HG02852 (cell line): ENCODE measurements at regions not wholly inside any gene's neighbourhood (a gene's known extent, or its start where the extent isn't known, plus 50 kb on each side); places are given as distances from the start of the nearest gene placed in this dataset.
"Not testable (repeated sequence)": the region's sequence is repeated elsewhere in the genome, so short reads cannot be mapped to it uniquely, and the experiment has no call there.

Source experiments
- ATAC-seq: cut with Tn5 transposase; IDR thresholded peaks from one replicate; pipeline ENCODE4 v1.9.1; 2021; ENCODE audit warnings: mild to moderate bottlenecking, moderate library complexity; ENCODE audit not compliant: unreplicated experiment

DNA sequence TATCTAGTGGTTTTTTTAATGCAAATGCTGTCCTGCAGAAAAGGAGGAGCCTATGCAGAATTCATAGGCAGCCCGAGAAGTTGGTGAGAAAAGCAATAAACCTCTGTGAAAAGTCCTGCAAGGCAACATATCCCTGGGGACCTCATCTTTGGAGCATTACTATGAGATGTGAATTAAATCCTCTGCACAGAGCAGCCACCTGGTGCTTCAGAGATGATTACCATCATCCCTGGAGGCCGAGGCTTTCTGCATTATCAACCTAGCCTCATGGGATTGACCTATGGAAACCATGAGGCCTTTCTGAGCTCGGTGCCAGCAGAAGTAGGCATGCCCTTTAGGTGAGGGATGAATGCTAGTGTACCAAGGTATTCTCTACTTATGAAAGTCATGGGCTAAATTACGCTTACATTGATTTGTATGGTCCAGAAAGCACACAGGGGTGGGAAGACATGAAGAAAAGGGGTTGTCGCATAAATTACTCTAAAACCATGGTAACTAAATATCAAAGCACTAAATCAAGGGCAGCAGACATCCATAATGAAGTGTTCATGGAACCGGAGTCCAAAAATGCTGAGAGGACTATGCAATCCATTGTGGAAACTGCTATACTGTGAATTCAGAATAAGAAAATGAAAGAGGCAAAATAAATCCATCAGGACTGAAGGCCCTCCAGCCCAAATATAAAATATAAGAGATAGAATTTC lies 623.5 kb upstream of the DDX18 start:
- ATAC-seq = no peak

DNA sequence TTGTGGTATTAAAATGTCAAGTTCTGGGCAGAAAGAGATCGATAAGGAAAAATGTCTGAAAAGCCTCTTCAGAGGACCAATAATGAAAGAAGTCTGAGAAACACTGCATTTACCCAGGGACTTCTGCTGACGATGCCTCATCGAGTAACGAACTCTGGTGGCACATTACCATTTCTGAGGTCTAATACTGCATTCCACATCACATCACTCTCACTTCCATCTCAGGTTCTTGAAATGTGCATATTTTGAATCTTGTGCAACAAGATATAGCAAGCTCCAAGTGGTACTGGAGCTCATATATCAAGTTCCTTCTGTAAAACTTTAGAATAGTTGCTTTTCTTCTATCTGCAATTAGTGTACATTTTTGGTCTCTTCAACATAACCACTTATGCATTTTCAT lies 619.1 kb upstream of the DDX18 start:
- ATAC-seq = no peak

DNA sequence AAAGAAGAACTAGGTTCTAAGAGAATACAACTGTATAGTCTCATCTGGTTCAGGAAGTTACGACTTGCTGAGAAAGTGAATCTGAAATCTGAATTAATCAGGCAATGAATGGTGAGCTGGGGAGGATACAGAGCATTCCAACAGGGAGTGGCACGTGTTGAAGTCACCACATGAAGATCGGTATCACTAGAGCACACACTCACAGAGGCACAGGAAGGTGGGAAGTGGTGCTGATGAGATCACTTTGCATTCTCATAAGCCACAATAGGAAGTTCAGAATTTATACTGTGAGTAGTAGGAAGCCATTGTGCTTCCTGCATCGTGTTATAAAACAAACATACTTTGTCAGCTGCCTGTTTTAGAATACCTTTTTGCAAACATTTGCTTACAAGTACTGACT lies 615.0 kb upstream of the DDX18 start:
- ATAC-seq = no peak

DNA sequence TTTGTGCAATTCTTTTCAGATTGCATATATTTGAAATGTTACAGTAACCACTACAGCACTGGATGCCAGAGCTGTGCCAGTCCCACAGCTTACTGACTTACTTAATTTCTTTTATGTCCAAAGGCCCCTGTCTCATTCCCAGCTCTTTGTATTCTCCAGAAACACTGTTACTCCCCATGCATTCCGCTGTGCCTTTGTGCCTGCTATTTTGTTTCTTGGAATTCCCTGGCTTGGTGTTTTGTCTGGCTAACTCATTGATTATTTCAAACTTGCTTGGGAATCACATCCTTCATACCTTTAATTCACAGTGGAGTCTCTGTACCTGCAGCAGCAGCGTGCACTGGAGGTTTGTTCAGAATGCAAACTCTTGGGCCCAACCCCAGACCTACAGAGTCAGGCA lies 601.9 kb upstream of the DDX18 start:
- ATAC-seq = no peak

DNA sequence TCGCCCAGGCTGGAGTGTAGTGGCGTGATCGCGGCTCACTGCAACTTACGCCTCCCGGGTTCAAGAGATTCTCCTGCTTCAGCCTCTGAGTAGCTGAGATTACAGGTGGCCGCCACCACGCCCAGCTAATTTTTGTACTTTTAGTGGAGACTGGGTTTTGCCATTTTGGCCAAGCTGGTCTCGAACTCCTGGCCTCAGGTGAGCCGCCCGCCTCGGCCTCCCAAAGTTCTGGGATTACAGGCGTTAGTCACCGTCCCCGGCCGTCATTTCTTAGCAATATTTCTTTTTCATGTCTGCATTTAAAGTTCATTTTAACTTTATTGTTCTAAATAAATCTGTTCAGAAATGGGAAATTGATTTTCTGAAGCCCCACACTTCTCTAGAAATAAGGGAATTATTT lies 597.3 kb upstream of the DDX18 start:
- ATAC-seq = no peak

DNA sequence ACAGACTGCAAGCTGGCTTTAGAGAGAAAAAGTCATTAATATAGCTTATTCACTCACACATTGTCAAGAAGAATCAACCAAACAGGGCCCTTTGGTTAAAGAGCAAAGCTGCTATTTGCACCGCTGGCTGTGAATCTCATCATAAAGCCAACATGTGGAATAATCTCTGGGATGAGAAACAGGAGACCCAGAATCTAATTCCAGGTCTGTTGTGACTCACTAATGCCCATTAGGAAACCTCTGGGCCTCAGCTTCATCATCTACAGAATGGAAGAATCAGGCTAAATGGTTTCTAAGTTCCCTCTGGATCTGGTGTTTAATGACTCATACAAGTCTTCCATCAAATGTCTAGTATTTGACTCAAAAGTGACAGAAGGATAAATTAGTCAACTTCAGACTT lies 591.7 kb upstream of the DDX18 start:
- no peak for ATAC-seq

DNA sequence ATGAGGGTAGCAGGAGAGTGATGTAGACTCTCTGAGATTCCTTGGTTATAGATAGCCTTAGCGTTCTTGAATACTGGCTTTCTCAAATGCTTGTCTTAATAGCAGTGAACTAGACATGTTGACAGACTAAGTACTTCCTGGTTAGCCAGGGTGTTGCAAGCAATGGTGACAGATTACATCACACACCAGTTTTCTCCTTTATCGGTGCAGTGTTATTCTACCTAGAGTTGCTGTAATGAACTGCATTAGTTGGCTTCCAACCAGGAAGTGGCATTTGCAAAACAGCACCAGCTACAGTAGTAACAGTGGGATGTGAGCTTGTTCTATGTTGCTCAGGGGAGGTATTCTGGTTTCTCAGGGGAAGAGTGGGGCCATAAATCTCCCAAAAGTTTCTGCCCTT lies 582.2 kb upstream of the DDX18 start:
- no peak for ATAC-seq

DNA sequence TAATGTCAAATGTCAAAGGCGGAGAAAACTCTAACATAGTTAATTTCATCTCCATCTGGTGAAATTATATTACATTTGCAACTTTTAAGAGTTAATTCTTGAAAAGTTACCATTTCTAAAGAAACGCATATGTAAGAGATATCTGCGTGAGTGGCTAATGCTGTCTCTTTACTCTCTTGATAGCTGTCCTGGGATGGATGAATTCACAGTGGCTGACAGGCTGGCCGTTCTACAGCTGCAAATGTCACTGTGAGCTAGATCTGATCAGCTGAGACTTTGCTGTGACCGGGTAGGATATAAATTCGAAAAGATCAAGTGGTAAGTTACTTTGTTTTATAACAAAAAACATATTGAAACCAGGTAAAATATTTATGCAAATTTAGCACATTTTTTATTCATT lies 557.1 kb upstream of the DDX18 start:
- ATAC-seq = no peak

DNA sequence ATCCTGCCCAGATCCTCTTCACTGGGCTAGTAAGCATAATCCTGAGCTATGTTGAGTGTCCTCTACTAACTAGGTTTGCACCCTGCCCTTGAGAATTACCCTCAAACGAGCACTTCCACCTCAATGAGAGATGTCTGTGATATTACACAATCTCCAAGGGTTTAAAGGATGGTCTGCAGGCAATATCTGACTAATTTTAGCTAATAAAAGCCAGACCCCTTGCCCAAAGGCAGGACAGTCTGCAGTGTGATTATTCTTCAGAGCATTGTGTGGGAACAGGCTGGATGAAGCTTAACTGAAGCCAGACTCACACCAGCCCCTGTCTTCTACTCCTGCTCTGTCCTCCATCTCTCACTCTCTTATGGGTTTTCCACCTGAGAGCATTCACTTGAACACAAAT lies 544.9 kb upstream of the DDX18 start:
- ATAC-seq = no peak

DNA sequence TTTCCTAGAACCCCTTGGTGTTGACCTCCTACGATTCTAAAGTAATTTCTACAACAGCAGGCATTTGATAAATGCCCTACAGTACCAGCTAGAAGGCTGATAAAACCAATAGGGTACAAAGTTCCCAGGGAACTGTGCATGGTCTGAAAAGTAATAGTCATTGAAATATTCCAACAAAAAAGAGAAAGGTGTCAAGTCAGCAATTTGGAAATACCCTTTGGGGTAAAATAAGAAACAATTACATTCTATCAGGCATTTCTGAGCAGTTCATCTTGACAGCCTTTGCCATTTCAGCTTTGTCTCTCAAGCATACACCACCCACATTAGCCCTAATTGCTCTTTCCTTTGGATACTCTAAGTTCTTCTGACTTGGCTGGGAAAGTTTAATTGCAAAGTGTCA lies 542.9 kb upstream of the DDX18 start:
- no peak for ATAC-seq

DNA sequence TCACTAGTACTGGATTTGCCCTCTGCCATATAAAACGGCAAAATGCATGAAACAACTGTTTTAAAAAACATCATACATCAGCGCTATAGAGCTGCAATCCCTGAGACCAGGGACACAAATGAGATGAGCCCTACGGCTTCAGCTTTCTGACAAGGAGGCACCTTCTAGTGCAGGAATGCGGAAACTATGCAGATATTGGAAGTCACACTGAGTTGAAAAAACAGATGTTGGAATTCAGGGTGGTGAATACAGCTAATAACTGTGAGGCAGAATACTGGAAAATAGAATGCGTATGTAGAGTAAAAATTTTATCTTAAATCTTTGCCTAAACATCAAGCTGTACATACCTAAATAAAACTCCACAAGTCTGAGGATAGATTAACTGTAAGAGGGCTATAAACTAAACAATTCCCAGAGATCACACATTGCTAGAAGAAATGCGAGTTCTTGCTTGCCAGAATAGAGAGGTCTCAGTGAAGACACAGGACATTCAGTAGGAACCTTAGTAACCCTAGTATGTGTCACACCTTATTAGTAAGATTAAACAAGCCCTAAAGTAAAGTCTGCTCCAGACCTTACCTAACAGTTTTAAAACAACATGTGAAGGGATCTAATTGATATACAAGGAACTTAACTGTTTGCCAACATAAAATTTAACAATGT lies 541.4 kb upstream of the DDX18 start:
- no peak for ATAC-seq

DNA sequence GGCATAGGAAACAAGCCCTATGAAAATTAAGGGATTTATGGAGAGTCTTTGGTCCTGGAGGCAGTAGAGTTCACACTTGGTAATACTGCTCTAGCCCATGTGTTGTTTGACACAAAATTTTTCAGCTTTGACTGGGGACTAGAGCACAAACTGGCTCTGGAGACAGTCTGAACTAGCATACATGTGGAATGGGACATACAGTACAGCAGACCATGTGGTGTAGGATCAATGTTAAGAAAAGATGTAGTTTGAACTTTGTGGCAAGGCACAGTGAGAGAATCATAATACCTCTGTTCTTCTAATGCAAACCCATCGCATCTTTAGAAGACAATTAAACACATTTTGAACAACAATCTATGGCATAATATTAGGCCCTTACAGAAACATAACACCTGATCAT lies 521.5 kb upstream of the DDX18 start:
- ATAC-seq = no peak

DNA sequence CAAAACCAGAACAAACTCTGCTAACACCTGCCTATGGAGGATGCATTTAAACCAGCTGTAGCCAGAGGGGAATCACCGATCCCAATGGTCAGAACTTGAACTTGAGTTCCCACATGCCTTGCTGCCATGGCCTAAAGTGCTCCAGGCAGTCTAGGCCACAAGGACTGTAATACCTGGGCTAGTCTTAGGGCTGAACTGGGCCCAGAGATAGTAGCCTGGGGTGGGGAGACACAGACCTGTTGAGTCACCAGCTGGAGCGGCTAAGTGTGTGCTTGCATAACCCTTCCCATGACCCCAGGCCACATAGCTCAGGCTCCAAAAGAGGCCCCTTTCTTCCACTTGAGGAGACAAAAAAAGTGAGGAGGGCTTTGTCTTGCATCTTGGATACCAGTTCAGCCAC lies 515.0 kb upstream of the DDX18 start:
- ATAC-seq = no peak

DNA sequence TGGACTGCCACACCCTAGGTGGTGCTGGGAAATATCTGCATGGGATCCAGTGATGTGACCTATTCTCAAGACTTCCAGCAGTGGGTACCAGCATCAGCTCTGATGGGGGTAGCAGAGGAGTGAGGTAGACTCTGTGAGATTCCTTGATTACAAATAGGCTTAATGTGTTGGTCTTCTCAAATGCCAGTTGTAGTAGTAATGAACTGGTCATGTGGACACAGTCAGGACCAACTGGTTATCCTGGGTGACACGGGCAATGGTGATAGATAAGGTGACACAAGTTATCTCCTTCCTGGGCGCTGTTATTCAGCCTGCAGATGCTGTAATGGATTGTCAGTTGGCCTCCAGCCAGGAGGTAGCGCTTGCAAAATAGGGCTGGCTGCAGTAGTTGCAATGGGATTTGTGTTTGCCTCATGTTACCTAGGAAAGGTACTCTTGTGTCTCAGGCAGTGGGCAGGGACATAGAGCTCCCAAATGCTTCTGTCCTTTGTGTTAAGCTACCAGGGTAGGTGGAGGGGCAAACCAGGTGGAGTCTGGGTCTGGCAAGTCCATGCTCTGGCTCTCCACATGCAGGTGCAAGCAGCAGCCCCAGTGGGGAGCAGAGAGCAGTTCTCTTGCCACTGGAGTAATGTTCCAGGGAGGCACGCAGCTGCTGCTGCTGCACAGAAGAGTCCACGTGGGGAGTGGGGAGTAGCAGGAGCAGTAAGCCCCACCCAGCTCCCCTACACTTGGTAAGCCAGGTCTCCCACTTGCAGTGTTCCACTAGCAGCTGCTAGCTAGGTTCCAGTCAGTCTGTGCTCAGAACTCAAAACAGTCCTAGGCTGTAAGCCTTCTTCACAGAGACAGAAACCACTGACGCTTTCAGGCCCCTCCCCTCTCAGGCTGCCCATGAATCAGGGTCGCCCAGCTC lies 505.4 kb upstream of the DDX18 start:
- ATAC-seq = no peak

DNA sequence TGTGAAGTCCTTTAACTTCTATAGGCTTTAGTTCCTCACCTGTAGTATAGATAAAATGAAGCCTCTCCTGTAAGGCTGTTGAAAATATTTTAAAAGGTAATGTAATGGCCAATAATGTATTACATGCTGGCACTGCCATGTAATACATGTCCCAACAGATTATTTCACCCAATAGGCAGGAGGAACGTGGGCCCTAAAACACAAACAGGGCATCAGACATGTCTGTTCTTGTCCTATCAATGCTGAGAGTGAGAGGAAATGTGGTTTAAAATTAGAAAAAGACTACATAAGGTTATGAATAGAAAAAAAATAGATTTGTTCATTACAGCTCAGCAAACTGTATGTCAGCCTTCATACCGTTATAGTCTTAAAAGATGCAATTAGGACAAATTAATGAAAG lies 492.7 kb upstream of the DDX18 start:
- no peak for ATAC-seq

DNA sequence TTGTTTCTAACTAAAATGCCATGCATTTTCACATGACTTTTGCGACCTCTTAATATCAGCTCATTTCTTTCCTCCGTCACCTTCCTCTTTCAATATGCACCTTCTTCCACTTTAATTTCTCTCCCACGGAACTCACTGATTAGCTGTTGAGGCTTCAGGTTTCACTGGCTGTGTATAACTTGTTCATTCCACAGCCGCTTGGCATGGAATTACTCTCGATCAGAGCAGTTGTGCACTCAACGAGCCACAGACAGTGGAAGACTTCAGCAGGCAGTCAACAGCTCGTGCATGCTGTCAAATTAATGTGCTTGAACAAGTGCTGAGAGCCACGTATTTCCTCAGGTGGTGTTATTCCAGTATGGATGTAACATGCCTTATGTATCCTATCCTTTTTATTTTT lies 491.2 kb upstream of the DDX18 start:
- no peak for ATAC-seq

DNA sequence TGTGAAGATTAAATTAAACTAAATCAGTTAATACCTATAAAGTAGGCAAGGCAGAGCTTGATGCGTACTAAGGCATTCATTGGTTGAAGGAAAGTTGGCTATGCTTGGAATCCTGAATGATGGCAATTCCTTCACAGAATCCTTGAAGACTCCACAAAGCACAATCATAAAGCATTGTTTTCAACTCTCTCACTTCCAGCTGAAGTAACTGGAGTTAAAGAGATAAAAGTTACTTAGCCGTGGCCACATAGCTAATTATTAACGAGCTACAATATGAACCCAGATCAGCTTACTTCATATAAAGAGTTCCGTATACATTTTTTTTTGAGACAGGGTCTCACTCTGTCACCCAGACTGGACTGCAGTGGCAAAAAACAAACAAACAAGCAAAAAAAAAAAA lies 483.9 kb upstream of the DDX18 start:
- no peak for ATAC-seq

DNA sequence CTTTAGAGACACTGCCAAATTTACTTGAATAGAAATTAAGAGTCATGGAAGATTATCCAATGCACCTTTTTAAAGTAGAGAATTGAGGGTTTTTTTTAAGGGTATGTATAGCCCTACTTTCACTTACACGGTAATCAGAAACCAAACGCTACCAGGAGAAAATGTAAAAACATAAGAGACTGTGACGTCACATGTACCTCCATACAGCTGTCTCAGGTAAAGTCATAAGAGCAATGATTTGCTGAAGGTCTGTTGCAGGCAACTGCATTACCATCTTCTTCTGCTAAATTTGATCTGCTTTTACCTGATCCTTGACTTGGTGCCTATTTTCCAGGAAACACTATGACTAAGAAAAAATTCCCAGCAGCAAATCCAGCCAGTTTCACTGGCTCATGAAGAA lies 478.5 kb upstream of the DDX18 start:
- ATAC-seq = no peak

DNA sequence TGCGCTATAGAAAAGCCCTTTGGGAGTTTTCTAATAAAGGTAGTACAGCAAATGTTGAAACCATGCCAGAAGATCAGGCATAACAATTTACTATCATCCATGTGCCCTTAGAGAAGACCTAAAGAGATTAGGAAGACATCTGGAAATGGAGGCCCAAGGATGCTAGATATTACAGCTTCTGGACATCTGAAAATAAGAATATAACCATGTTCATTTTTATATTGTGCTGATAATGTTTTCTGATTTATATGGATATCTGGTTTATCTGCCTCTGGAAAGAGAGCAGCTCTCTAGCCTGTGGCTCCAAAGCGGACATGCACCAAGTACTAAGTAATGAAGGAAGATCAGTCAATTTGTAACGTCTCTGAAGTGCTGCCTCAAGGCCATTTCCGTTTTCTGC lies 478.0 kb upstream of the DDX18 start:
- ATAC-seq = no peak

DNA sequence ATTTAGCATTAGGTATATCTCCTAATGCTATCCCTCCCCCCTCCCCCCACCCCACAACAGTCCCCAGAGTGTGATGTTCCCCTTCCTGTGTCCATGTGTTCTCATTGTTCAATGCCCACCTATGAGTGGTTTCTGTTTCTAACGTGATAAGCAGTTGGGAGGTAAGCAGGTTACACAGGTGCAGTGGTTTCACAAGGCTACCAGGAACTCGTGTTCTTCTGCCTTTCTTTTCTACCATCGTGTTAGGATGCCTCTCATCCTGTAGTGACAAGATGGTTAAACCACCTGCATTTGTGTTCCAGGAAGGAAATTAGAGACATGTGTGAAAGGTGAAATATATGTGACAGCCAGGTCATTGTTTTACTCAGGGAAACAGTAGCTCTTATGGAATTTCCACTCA lies 476.5 kb upstream of the DDX18 start:
- not testable (repeated sequence) for ATAC-seq

DNA sequence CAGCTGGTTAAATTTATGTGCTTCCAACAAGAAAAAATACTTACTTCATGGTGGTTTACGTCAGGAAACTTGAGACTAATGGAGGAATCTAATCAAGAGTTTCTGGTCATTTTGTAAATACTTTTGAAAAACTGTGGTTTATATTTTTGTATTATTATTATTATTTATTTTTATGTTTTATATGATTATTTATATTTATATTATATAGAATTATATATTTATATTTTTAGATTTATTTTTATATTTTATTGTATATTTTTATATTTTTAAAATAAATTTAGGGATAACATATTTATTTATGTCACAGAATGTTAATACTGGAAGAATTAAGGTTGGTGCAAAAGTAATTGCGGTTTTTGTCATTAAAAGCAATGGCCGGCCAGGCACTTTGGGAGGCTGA lies 474.5 kb upstream of the DDX18 start:
- ATAC-seq = no peak

DNA sequence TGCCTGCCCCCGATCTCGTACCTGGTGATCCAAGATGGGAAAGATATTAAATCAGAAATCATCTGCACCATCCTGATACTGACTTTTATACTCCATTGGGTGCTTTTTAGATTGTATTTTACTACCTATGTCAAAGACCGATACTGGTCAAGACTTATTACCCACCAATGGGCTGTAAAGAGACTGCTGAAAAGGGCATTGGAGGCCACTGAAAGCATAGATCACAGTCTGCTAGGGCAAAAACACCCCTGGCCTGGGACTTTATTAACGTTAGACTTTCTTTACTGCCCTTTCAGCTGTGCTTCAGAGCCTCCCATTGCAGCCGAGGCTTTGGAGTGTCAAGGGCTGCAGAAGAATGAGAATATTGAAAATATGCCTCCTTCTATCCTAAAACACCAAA lies 472.8 kb upstream of the DDX18 start:
- no peak for ATAC-seq
